Body of pancreas (tissue), 4 donors: ENCODE measurements at regions not wholly inside any gene's neighbourhood (a gene's known extent, or its start where the extent isn't known, plus 50 kb on each side); places are given as distances from the start of the nearest gene placed in this dataset.

Experiments
- POLR2A ChIP-seq, 3 donors: fragments of 450-650 bp; IDR thresholded peaks; one replicate each; pipeline ENCODE4 v1.6.1; 2016; ENCODE audit warnings: antibody characterized with exemption in 3 of 3, mild to moderate bottlenecking in 2 of 3
- TF ChIP-seq, protein P1 (sequence below), 7 experiments: fragments of 450-650 bp in 4 of 7; fragments of 200-600 bp in 3 of 7; sonication (generic) in 3 of 7; IDR thresholded peaks; one replicate each; pipeline ENCODE4 v1.5.1; 2016 to 2019; ENCODE audit warnings: antibody characterized with exemption in 7 of 7

GRCh38 chr5:81829242-81829641, 78.3 kb upstream of the SSBP2 start:
- TF ChIP-seq POLR2A (IDR thresholded peaks at IDR 0.05) = no peak
- TF ChIP-seq, protein P1, sequence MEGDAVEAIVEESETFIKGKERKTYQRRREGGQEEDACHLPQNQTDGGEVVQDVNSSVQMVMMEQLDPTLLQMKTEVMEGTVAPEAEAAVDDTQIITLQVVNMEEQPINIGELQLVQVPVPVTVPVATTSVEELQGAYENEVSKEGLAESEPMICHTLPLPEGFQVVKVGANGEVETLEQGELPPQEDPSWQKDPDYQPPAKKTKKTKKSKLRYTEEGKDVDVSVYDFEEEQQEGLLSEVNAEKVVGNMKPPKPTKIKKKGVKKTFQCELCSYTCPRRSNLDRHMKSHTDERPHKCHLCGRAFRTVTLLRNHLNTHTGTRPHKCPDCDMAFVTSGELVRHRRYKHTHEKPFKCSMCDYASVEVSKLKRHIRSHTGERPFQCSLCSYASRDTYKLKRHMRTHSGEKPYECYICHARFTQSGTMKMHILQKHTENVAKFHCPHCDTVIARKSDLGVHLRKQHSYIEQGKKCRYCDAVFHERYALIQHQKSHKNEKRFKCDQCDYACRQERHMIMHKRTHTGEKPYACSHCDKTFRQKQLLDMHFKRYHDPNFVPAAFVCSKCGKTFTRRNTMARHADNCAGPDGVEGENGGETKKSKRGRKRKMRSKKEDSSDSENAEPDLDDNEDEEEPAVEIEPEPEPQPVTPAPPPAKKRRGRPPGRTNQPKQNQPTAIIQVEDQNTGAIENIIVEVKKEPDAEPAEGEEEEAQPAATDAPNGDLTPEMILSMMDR (IDR thresholded peaks at IDR 0.05) = no peak
